ENCODE measurements at regions not wholly inside any gene's neighbourhood (a gene's known extent, or its start where the extent isn't known, plus 50 kb on each side); places are given as distances from the start of the nearest gene placed in this dataset.

DNA sequence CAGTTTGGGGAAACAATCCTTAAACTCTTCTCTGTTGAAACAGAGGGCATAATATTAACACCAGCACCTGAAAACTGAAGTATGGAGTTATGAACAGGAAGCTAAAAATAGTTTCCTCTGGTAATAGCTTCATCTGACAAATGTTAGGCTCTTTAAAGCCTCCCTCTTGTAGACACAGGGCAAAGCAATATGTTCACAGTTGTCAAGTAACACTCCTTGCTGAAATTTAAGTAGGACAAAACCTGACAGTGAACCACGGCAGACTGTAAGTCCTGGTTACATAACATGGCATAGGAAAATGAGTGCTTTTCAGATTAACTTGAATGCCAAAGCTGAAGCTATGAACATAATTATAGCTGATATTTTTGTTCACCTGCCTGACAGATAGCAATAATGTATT lies 172.9 kb downstream of the CMPK2 start:
- H3K4me3 ChIP-seq, result no peak overlapping the region
- H3K27ac ChIP-seq, result no peak overlapping the region

- Histone ChIP-seq H3K4me3 (no peak overlapping the region), H3K27ac (no peak overlapping the region)
These were observed 171.2 kb downstream of the CMPK2 start for GRCh38 chr2:6694555-6694954.

DNA sequence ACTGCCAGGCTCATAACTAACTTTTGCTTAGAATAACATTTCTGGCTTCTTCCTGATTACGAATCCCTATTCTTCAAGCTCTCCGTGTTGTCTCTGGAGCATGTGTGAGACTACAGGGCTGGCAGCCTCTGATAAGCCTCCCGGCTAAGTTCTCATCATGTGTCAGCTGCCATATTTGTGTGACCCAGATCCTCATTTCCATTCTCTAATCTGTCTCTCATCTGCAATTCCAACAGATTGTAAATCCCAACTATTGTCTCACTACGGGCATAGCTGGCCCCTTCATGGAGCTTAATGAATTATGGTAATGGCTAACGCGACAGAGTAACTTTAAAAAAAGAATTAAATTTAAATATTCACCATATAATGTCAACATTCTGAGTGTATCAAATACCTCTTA lies 165.4 kb downstream of the CMPK2 start:
- Histone ChIP-seq H3K4me3 (no peak overlapping the region), H3K27ac (no peak overlapping the region)

DNA sequence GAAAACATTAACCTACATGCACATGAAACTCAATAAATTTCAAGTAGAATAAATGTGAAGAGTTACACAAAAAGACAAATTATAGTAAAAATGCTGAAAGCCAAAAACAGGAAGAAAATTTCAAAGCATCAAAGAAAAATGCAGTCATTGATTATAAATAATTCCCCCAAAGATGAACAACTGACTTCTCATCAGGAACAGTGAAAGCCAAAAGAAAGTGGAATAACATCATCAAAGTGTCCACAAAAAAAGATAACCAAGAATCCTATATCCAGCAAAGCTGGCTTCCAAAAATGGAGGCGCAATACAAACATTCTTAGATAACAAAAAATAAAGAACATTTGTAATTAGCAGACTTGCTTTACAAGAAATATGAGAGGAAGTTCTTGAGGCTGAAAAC lies 161.6 kb downstream of the CMPK2 start:
- H3K4me3 ChIP-seq, result no peak overlapping the region

GRCh38 chr2:6721395-6721794 lies 144.3 kb downstream of the CMPK2 start:
- Histone ChIP-seq H3K4me3 (no peak overlapping the region), H3K27ac (no peak overlapping the region)

More for the DNA sequence above, 161.6 kb downstream of the CMPK2 start:
- H3K27ac ChIP-seq, result no peak overlapping the region

GRCh38 chr2:6722574-6722973 lies 143.1 kb downstream of the CMPK2 start:
- H3K4me3 ChIP-seq, result no peak overlapping the region
- H3K27ac ChIP-seq, result no peak overlapping the region

DNA sequence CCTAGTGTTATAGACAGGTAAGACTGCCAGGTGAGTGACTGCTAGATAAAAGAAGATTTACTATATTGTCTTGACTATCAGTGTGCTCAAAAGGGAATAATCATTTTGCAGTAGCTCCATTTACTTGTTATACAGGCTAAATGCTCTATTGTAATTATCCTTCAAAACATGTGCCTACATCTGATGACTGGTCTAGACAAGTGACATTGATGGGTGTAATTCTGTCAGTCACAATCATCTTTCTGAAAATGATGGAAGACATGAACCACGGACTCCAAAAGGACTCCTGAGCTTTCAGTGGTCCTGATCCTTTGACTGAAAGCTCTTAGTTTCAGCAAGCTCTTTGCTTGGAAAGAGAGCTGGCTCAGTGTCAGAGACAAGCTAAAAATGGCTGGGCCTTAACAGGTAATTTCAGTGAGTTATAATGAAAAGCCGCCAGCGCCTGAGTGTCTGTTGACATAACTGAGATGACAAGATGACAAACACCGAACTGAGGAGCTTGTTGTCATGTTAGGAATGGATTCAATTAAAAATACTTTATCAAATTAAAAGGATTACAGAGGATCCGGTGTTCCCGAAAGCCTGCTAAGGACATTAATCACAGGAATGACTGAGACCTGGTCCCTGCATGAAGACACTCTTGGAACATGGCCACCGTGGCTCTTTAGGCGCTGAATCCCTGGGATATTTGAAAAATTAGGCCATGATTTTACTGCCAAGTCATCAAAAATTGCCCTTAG lies 141.7 kb downstream of the CMPK2 start:
- H3K27ac ChIP-seq, result no peak overlapping the region

GRCh38 chr2:6724605-6725140 lies 141.0 kb downstream of the CMPK2 start:
- Histone ChIP-seq H3K27ac (no peak overlapping the region), H3K4me3 (no peak overlapping the region)

More for the DNA sequence above, 141.7 kb downstream of the CMPK2 start:
- H3K4me3 ChIP-seq, result no peak overlapping the region

DNA sequence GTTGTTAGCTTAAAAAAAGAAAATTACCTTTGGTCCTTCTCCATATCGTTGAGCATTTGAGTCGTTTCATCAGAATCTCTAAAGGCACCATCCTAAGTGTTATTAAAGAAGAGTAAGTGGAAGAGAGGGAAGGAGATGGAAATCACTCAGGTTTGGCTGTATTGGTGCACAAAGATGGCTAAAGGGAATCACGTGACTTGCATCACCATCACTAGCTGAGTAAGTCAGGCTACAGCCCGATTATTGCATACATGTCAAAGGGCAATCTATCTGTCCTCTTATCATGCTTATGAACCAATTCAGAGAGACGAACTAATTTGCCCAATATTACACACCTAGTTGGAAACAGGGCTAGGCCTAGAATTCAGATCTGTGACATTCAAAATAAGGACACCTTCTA lies 137.6 kb downstream of the CMPK2 start:
- no peak overlapping the region for H3K4me3 ChIP-seq
- H3K27ac ChIP-seq, result no peak overlapping the region

DNA sequence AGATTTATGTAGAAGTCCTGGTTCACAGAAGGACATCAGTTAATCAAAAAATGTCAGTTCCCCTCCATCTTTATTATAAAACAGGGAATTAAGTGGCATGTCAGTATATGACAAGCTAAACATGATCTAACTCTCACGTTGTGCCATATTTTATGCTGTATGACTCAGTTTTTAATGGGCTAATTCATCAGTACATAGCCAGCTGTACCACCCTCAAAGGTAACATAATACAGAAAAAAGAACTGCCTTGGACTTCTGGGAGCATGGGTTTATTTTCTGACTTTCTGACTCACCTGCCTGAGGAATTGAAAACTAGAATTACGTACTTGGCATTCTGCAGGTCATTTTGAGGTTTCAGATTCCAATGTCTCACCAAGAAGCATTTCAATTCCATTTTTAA lies 135.7 kb downstream of the CMPK2 start:
- no peak overlapping the region for H3K27ac ChIP-seq
- H3K4me3 ChIP-seq, result no peak overlapping the region

- Histone ChIP-seq H3K4me3 (no peak overlapping the region), H3K27ac (no peak overlapping the region)
These were observed 134.8 kb downstream of the CMPK2 start for GRCh38 chr2:6730649-6731532.

DNA sequence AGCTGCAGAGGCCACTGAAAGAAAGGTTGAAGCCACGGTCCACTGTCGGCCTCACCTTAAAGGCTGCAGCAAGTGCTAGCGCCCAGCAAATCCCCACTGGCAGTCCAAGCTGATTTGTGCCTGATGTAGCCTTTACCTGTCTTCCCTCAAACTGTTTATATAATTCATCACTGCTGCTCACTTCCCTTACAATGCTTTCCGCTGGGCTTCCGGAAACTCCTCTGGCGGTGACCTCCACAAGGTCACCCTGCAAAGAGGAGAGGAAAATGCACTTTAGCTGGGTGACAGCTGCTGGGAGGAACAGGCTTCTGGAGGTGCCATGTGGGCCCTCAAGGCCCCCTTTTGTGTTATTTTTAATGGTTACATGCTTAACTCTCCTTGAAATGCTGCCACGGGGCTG lies 126.2 kb downstream of the CMPK2 start:
- Histone ChIP-seq H3K27ac (no peak overlapping the region), H3K4me3 (no peak overlapping the region)

GRCh38 chr2:6741229-6741628 lies 124.5 kb downstream of the CMPK2 start:
- H3K27ac ChIP-seq, result no peak overlapping the region
- no peak overlapping the region for H3K4me3 ChIP-seq

GRCh38 chr2:6744038-6744437 lies 121.7 kb downstream of the CMPK2 start:
- Histone ChIP-seq H3K27ac (no peak overlapping the region), H3K4me3 (no peak overlapping the region)

DNA sequence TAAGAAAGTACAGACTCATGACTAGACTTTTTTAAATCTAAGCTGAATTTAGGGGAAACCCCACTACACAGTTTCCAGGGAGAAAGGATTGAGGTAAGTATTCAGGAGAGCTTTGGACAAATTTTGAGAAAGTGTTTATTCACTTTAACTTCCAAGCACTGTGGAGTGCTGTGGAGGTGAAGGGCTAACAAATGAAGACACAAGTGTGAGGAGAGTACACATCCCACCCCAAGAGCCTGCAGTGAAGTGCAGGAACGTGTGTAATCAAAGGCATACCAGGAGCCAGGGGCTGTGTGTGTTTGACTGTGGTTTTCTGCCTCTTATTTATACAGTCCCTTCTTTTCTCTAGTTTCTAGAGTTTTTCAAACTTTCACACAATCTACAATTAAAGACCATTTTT lies 118.3 kb downstream of the CMPK2 start:
- H3K4me3 ChIP-seq, result no peak overlapping the region
- no peak overlapping the region for H3K27ac ChIP-seq

DNA sequence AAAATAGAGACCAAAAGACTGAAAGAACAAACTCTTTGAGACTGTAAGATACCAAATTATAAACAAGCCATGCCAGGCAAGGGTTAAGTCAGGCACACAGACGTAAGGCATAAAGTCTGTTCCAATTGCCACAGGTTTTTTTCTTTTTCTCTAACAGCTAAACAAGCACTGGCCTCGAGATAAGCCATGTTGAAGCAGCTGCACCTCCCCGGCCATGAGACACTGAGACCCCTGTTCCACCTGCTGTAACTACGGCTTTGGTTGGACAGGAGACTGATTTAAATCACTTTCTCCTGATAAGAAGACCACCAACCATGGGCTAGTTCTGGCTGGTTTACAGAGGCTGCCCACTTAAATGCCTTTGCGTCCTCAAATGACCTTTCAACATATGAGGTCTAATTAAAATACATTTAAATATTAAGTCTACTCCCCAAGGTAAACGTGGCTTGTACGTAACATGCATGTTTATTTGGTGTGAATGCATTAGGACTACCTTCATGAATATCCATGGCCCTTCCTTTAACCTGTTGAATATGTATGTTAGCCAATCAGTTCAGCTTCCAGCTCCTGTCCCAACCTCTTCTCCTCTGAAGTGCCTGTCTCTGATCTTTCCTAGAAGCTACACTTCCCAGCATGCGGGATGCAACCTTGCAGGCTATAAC lies 117.2 kb downstream of the CMPK2 start:
- H3K4me3 ChIP-seq, result no peak overlapping the region
- H3K27ac ChIP-seq, result no peak overlapping the region

- Histone ChIP-seq H3K4me3 (no peak overlapping the region), H3K27ac (no peak overlapping the region)
These were observed 115.7 kb downstream of the CMPK2 start for GRCh38 chr2:6749962-6750361.

GRCh38 chr2:6750411-6751158 lies 115.1 kb downstream of the CMPK2 start:
- H3K27ac ChIP-seq, result no peak overlapping the region
- H3K4me3 ChIP-seq, result no peak overlapping the region

DNA sequence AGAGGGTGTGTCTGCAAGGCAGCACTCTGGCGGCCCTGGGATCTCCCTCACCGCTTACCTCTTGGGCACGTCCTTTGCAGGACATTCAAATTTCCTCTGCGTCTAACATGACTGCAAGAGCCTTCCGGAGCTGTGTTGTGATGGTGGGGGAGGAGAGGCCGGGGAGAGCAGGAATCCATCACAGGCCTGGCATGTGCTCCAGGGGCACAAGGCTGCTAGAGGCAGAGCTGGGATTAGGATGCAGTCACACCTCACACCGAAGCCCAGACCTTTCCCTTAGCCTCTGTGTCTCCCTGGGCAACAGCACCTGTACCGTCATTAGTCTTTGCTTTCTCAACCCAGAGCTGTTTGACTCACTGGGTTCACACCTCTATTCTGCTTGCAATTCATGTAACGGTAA lies 111.3 kb downstream of the CMPK2 start:
- Histone ChIP-seq H3K4me3 (no peak overlapping the region), H3K27ac (no peak overlapping the region)

GRCh38 chr2:6755456-6755855 lies 110.3 kb downstream of the CMPK2 start:
- Histone ChIP-seq H3K4me3 (no peak overlapping the region), H3K27ac (no peak overlapping the region)

All from skin epidermis (tissue), 12 donors.